Nephron progenitor cell (in vitro differentiated cells): ENCODE measurements at regions not wholly inside any gene's neighbourhood (a gene's known extent, or its start where the extent isn't known, plus 50 kb on each side); places are given as distances from the start of the nearest gene placed in this dataset.

ENCODE experiments used
- DNase-seq: peaks from one replicate; pipeline ENCODE4 v3.0.0; 2021
- H3K27ac Mint-ChIP-seq: 2 replicates; pipeline ENCODE4 v1.8.0; 2021; ENCODE audit warnings: mild to moderate bottlenecking, moderate library complexity, mixed read lengths
- H3K27me3 Mint-ChIP-seq: 2 replicates; pipeline ENCODE4 v1.8.0; 2021; ENCODE audit warnings: mild to moderate bottlenecking, low read depth, mixed read lengths; ENCODE audit not compliant: poor library complexity
- H3K36me3 Mint-ChIP-seq: 2 replicates; pipeline ENCODE4 v1.8.0; 2021; ENCODE audit warnings: low read depth, mixed read lengths
- H3K4me1 Mint-ChIP-seq: 2 replicates; pipeline ENCODE4 v1.8.0; 2021; ENCODE audit warnings: mixed read lengths
- H3K4me3 Mint-ChIP-seq: 2 replicates; pipeline ENCODE4 v1.8.0; 2021; ENCODE audit warnings: mild to moderate bottlenecking, moderate library complexity, mixed read lengths
- H3K9me3 Mint-ChIP-seq: 2 replicates; pipeline ENCODE4 v1.8.0; 2021; ENCODE audit warnings: mild to moderate bottlenecking, moderate library complexity, mixed read lengths
- CTCF ChIP-seq: fragments of 200-600 bp; sonication (generic); IDR thresholded peaks from 2 replicates; pipeline ENCODE4 v1.5.0; 2021; ENCODE audit warnings: antibody characterized with exemption

- Mint-ChIP-seq H3K27ac (no peak overlapping the region), H3K9me3 (no peaks in the 10 kb centered on the region), H3K27me3 (no peaks in the 10 kb centered on the region), H3K36me3 (no peaks in the 10 kb centered on the region), H3K4me3 (no peak overlapping the region), H3K4me1 (peaks cover 33% of the 10 kb centered on the region)
- DNase-seq: no peak
- TF ChIP-seq CTCF: no peak
Measured at GRCh38 chr7:130908345-130909160, 174.5 kb upstream of the KLF14 start.

GRCh38 chr7:130909161-130909836 lies 175.3 kb upstream of the KLF14 start:
- TF ChIP-seq CTCF: no peak
- peaks cover 33% of the 10 kb centered on the region for H3K4me1 Mint-ChIP-seq
- no peaks in the 10 kb centered on the region for H3K27me3 Mint-ChIP-seq
- DNase-seq: no peak
- no peak overlapping the region for H3K4me3 Mint-ChIP-seq
- H3K9me3 Mint-ChIP-seq: no peaks in the 10 kb centered on the region
- H3K27ac Mint-ChIP-seq: no peak overlapping the region
- no peaks in the 10 kb centered on the region for H3K36me3 Mint-ChIP-seq

- no peak for TF ChIP-seq CTCF
- no peak overlapping the region for H3K27ac Mint-ChIP-seq
- H3K9me3 Mint-ChIP-seq: no peaks in the 10 kb centered on the region
Measured at GRCh38 chr7:130909881-130910672, 176.1 kb upstream of the KLF14 start.

GRCh38 chr7:130910949-130911944 lies 177.2 kb upstream of the KLF14 start:
- Mint-ChIP-seq H3K4me1 (peaks cover 41% of the 10 kb centered on the region), H3K27ac (no peak overlapping the region)
- no peak for TF ChIP-seq CTCF

More at GRCh38 chr7:130909881-130910672, 176.1 kb upstream of the KLF14 start:
- Mint-ChIP-seq H3K4me3 (no peak overlapping the region), H3K36me3 (no peaks in the 10 kb centered on the region), H3K4me1 (peaks cover 36% of the 10 kb centered on the region), H3K27me3 (no peaks in the 10 kb centered on the region)
- DNase-seq: no peak

GRCh38 chr7:130912082-130912861 lies 178.3 kb upstream of the KLF14 start:
- no peak for TF ChIP-seq CTCF
- H3K9me3 Mint-ChIP-seq: no peaks in the 10 kb centered on the region
- DNase-seq: no peak
- no peak overlapping the region for H3K27ac Mint-ChIP-seq
- no peak overlapping the region for H3K4me3 Mint-ChIP-seq
- no peaks in the 10 kb centered on the region for H3K27me3 Mint-ChIP-seq
- H3K36me3 Mint-ChIP-seq: no peaks in the 10 kb centered on the region
- H3K4me1 Mint-ChIP-seq: peaks cover 41% of the 10 kb centered on the region

More at GRCh38 chr7:130910949-130911944, 177.2 kb upstream of the KLF14 start:
- no peak for DNase-seq
- Mint-ChIP-seq H3K36me3 (no peaks in the 10 kb centered on the region), H3K27me3 (no peaks in the 10 kb centered on the region), H3K9me3 (no peaks in the 10 kb centered on the region), H3K4me3 (no peak overlapping the region)
